GM12874 (cell line): ENCODE measurements at regions not wholly inside any gene's neighbourhood (a gene's known extent, or its start where the extent isn't known, plus 50 kb on each side); places are given as distances from the start of the nearest gene placed in this dataset.

Experiments
- CTCF ChIP-seq: IDR thresholded peaks from 2 replicates; pipeline ENCODE4 v1.5.1; 2011; ENCODE audit warnings: low read depth, mild to moderate bottlenecking, control low read depth, low read length, moderate library complexity; ENCODE audit not compliant: insufficient read depth

DNA sequence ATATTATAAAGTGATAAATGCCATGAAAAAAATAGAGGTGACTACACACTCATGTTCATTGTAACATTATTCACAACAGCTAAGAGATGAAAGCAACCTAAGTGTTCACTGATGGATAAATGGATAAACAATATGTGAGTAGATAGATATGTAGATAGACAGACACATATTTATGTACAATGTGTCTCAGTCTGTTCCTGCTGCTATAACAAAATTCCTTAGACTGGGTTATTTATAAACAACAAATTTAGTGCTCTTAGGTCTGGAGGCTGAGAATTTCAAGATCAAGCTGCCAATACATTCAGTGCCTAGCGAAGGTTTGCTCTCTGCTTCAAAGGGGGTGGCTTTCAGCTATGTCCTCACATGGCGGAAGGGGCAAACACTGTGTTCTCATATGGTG, 312.5 kb downstream of the ZNF621 start:
- no peak for TF ChIP-seq CTCF

- no peak for TF ChIP-seq CTCF
Observed at GRCh38 chr3:40841131-40841530, 316.4 kb downstream of the ZNF621 start.

DNA sequence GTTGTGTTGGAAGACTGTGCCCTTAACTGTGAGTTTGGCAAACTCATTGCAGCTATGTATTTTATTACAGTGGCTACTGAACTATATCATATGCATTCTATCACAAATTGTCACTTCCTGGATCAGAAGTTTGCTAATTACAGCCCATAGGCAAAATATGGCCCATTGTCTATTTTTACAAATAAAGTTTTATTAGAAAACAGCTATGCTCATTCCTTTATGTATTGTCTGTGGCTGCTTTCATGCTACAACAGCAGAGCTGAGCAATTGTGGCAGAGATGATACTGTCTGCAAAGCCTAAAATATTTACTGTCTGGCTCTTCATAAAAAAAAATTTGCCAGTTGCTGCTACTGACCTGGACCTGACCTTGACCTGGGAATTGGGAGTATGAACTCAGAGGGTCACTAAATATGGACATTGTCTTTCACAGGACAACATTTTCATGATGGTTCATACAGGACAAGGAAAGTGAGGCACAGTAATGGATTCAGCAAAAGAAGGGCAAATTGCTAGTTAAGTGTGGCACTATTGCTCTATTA, 316.9 kb downstream of the ZNF621 start:
- TF ChIP-seq CTCF = no peak

GRCh38 chr3:40842714-40843113, 318.0 kb downstream of the ZNF621 start:
- no peak for TF ChIP-seq CTCF

GRCh38 chr3:40843208-40843624, 318.5 kb downstream of the ZNF621 start:
- TF ChIP-seq CTCF = no peak

GRCh38 chr3:40843851-40844548, 319.2 kb downstream of the ZNF621 start:
- TF ChIP-seq CTCF = no peak

- TF ChIP-seq CTCF = no peak
Observed at GRCh38 chr3:40844896-40845295, 320.1 kb downstream of the ZNF621 start.
